K562 (cell line): ENCODE measurements at regions not wholly inside any gene's neighbourhood (a gene's known extent, or its start where the extent isn't known, plus 50 kb on each side); places are given as distances from the start of the nearest gene placed in this dataset.

ENCODE experiments used
- CBFA2T3 ChIP-seq: fragments of 450-650 bp; IDR thresholded peaks from 2 replicates; pipeline ENCODE4 v1.6.1; 2017
- E2F3 ChIP-seq: fragments of 250-450 bp; sonication (Bioruptor Pico); IDR thresholded peaks from 2 replicates; pipeline ENCODE4 v1.4.0; 2020; ENCODE audit warnings: mild to moderate bottlenecking
- FOXJ2 ChIP-seq: fragments of 200-800 bp; sonication (Bioruptor generic); IDR thresholded peaks from 2 replicates; pipeline ENCODE4 v1.6.1; 2016; ENCODE audit warnings: missing genetic modification characterization, missing compliant biosample characterization
- HDAC3 ChIP-seq: fragments of 450-650 bp; IDR thresholded peaks from 2 replicates; pipeline ENCODE4 v1.6.1; 2018; ENCODE audit warnings: borderline replicate concordance, mild to moderate bottlenecking, moderate library complexity; ENCODE audit not compliant: partially characterized antibody
- MAZ ChIP-seq, 2 experiments: fragments of 450-650 bp in 1 of 2; sonication (generic) in 1 of 2; formaldehyde crosslinking; IDR thresholded peaks in 1 of 2; conservative IDR thresholded peaks in 1 of 2; 2 replicates each; pipeline versions ENCODE4 v1.4.0 to v1.5.0; 2020; ENCODE audit warnings: mild to moderate bottlenecking in 1 of 2, missing genetic modification reagents in 1 of 2
- MCM5 ChIP-seq: fragments of 450-650 bp; IDR thresholded peaks from 2 replicates; pipeline ENCODE4 v1.6.1; 2016; ENCODE audit warnings: low read depth
- MECOM ChIP-seq: fragments of 250-450 bp; sonication (Bioruptor Pico); IDR thresholded peaks from 2 replicates; pipeline ENCODE4 v1.8.0; 2022; ENCODE audit warnings: inconsistent platforms
- MEF2D ChIP-seq: conservative IDR thresholded peaks from 2 replicates; pipeline ENCODE4 v1.6.1; 2016; ENCODE audit warnings: low read depth, missing genetic modification characterization, missing compliant biosample characterization
- NFE2 ChIP-seq: IDR thresholded peaks from 2 replicates; pipeline ENCODE4 v1.6.1; 2014; ENCODE audit warnings: antibody characterized with exemption, low read depth
- NR2F6 ChIP-seq: fragments of 450-650 bp; formaldehyde crosslinking; IDR thresholded peaks from 2 replicates; pipeline ENCODE4 v1.4.0; 2020; ENCODE audit warnings: mild to moderate bottlenecking
- NR4A1 ChIP-seq, 2 experiments: fragments of 250-450 bp in 1 of 2; fragments of 450-650 bp in 1 of 2; sonication (Bioruptor Pico) in 1 of 2; IDR thresholded peaks; 2 replicates each; pipeline versions ENCODE4 v1.4.0 to v1.6.1; 2016 to 2020; ENCODE audit warnings: mild to moderate bottlenecking in 2 of 2, missing compliant biosample characterization in 1 of 2, missing genetic modification characterization in 1 of 2, moderate library complexity in 1 of 2
- PTRF ChIP-seq: fragments of 450-650 bp; IDR thresholded peaks from 2 replicates; pipeline ENCODE4 v1.6.1; 2016; ENCODE audit warnings: mild to moderate bottlenecking, missing genetic modification characterization, missing compliant biosample characterization
- RCOR1 ChIP-seq, 2 experiments: IDR thresholded peaks; 2 replicates each; pipeline ENCODE4 v1.6.1; 2012; ENCODE audit warnings: low read depth in 2 of 2, low read length in 2 of 2, borderline replicate concordance in 1 of 2, improper control_type of control experiment in 1 of 2
- SMARCB1 ChIP-seq: IDR thresholded peaks from 2 replicates; pipeline ENCODE4 v1.6.1; 2011; ENCODE audit warnings: improper control_type of control experiment, low read depth; ENCODE audit not compliant: insufficient read length
- USF2 ChIP-seq: sonication (generic); formaldehyde crosslinking; IDR thresholded peaks from 2 replicates; pipeline ENCODE4 v1.5.0; 2020; ENCODE audit warnings: missing genetic modification reagents
- TF ChIP-seq, protein P1 (sequence below): fragments of 250-450 bp; sonication (Bioruptor Pico); IDR thresholded peaks from 2 replicates; pipeline ENCODE4 v1.4.0; 2020
- TF ChIP-seq, protein P2 (sequence below): fragments of 450-650 bp; conservative IDR thresholded peaks from 2 replicates; pipeline ENCODE4 v1.6.1; 2016; ENCODE audit warnings: missing genetic modification characterization, low read depth, mild to moderate bottlenecking, missing compliant biosample characterization, moderate library complexity
- TF ChIP-seq, protein P3 (sequence below): fragments of 450-650 bp; IDR thresholded peaks from 2 replicates; pipeline ENCODE4 v1.6.1; 2017; ENCODE audit warnings: antibody characterized with exemption
- TF ChIP-seq, protein P4 (sequence below): fragments of 450-650 bp; formaldehyde crosslinking; IDR thresholded peaks from 2 replicates; pipeline ENCODE4 v1.4.0; 2022; ENCODE audit warnings: mild to moderate bottlenecking, moderate library complexity

DNA sequence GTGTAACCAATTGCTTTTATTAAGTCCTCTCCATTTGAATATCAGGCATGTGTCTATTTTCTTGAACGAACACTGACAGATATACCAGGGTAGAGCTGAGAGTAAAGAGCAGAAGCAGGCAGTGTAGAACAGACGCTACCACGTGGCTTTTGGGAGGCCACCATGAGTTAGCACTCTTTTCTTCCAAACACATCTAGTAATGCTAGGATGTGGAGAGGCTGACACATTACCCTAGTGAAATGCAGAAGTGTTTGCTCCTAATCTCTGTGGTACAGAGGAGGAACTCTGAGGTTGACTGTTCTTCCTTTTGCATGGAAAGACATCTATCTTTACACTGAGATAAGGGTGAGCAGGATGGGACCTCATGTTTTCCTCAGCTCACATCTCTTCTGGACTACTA, 216.3 kb downstream of the SATB1 start (continued):
- TF ChIP-seq HDAC3 (no peak), NR4A1 (CRISPR knock-in tag; IDR thresholded peaks at IDR 0.05) (no peak), NR4A1 (tag; IDR thresholded peaks at IDR 0.05) (peak; percentile 57), MECOM (CRISPR knock-in tag) (0 out of 2 replicates have a peak, but pooled peaks have one; percentile 12), SMARCB1 (no peak), MEF2D (no peak), E2F3 (no peak), USF2 (0 out of 2 replicates have a peak, but pooled peaks have one; percentile 2), MCM5 (no peak), PTRF (no peak), NFE2 (no peak), CBFA2T3 (peak; percentile 16; the same call in 1 of the 2 replicates), RCOR1 (IDR thresholded peaks at IDR 0.05; ENCODE audit: borderline replicate concordance in 1 of 2, low read depth in 2 of 2, low read length in 2 of 2) (no peak), MAZ (CRISPR knock-in tag; conservative IDR thresholded peaks at IDR 0.05 in 1 of 2, IDR thresholded peaks at IDR 0.05 in 1 of 2) (no peak; a peak in 1 of 4 replicates), NR2F6 (CRISPR knock-in tag) (no peak), FOXJ2 (no peak)
- TF ChIP-seq, protein P1, sequence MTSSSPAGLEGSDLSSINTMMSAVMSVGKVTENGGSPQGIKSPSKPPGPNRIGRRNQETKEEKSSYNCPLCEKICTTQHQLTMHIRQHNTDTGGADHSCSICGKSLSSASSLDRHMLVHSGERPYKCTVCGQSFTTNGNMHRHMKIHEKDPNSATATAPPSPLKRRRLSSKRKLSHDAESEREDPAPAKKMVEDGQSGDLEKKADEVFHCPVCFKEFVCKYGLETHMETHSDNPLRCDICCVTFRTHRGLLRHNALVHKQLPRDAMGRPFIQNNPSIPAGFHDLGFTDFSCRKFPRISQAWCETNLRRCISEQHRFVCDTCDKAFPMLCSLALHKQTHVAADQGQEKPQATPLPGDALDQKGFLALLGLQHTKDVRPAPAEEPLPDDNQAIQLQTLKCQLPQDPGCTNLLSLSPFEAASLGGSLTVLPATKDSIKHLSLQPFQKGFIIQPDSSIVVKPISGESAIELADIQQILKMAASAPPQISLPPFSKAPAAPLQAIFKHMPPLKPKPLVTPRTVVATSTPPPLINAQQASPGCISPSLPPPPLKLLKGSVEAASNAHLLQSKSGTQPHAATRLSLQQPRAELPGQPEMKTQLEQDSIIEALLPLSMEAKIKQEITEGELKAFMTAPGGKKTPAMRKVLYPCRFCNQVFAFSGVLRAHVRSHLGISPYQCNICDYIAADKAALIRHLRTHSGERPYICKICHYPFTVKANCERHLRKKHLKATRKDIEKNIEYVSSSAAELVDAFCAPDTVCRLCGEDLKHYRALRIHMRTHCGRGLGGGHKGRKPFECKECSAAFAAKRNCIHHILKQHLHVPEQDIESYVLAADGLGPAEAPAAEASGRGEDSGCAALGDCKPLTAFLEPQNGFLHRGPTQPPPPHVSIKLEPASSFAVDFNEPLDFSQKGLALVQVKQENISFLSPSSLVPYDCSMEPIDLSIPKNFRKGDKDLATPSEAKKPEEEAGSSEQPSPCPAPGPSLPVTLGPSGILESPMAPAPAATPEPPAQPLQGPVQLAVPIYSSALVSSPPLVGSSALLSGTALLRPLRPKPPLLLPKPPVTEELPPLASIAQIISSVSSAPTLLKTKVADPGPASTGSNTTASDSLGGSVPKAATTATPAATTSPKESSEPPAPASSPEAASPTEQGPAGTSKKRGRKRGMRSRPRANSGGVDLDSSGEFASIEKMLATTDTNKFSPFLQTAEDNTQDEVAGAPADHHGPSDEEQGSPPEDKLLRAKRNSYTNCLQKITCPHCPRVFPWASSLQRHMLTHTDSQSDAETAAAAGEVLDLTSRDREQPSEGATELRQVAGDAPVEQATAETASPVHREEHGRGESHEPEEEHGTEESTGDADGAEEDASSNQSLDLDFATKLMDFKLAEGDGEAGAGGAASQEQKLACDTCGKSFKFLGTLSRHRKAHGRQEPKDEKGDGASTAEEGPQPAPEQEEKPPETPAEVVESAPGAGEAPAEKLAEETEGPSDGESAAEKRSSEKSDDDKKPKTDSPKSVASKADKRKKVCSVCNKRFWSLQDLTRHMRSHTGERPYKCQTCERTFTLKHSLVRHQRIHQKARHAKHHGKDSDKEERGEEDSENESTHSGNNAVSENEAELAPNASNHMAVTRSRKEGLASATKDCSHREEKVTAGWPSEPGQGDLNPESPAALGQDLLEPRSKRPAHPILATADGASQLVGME (CRISPR knock-in tag) = 0 out of 2 replicates have a peak, but pooled peaks have one; percentile 50
- TF ChIP-seq, protein P2, sequence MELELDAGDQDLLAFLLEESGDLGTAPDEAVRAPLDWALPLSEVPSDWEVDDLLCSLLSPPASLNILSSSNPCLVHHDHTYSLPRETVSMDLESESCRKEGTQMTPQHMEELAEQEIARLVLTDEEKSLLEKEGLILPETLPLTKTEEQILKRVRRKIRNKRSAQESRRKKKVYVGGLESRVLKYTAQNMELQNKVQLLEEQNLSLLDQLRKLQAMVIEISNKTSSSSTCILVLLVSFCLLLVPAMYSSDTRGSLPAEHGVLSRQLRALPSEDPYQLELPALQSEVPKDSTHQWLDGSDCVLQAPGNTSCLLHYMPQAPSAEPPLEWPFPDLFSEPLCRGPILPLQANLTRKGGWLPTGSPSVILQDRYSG (tag) = no peak
- TF ChIP-seq, protein P3, sequence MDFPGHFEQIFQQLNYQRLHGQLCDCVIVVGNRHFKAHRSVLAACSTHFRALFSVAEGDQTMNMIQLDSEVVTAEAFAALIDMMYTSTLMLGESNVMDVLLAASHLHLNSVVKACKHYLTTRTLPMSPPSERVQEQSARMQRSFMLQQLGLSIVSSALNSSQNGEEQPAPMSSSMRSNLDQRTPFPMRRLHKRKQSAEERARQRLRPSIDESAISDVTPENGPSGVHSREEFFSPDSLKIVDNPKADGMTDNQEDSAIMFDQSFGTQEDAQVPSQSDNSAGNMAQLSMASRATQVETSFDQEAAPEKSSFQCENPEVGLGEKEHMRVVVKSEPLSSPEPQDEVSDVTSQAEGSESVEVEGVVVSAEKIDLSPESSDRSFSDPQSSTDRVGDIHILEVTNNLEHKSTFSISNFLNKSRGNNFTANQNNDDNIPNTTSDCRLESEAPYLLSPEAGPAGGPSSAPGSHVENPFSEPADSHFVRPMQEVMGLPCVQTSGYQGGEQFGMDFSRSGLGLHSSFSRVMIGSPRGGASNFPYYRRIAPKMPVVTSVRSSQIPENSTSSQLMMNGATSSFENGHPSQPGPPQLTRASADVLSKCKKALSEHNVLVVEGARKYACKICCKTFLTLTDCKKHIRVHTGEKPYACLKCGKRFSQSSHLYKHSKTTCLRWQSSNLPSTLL = no peak
- TF ChIP-seq, protein P4, sequence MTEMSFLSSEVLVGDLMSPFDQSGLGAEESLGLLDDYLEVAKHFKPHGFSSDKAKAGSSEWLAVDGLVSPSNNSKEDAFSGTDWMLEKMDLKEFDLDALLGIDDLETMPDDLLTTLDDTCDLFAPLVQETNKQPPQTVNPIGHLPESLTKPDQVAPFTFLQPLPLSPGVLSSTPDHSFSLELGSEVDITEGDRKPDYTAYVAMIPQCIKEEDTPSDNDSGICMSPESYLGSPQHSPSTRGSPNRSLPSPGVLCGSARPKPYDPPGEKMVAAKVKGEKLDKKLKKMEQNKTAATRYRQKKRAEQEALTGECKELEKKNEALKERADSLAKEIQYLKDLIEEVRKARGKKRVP (CRISPR knock-in tag) = no peak
